GM21447 (cell line): ENCODE measurements at regions not wholly inside any gene's neighbourhood (a gene's known extent, or its start where the extent isn't known, plus 50 kb on each side); places are given as distances from the start of the nearest gene placed in this dataset.

Experiments
- ATAC-seq: cut with Tn5 transposase; IDR thresholded peaks from one replicate; pipeline ENCODE4 v1.9.1; 2021; ENCODE audit not compliant: unreplicated experiment

- ATAC-seq = no peak
These were observed 50.7 kb upstream of the SPATA12 start for GRCh38 chr3:57009802-57010201.

GRCh38 chr3:57009367-57009766, 51.1 kb upstream of the SPATA12 start:
- no peak for ATAC-seq

- no peak for ATAC-seq
These were observed 52.7 kb upstream of the SPATA12 start for GRCh38 chr3:57007521-57008460.

- no peak for ATAC-seq
These were observed 53.5 kb upstream of the SPATA12 start for GRCh38 chr3:57006949-57007419.

GRCh38 chr3:57006179-57006657, 54.2 kb upstream of the SPATA12 start:
- no peak for ATAC-seq

GRCh38 chr3:57004229-57004628, 56.2 kb upstream of the SPATA12 start:
- no peak for ATAC-seq

- ATAC-seq = no peak
These were observed 56.8 kb upstream of the SPATA12 start for GRCh38 chr3:57003676-57004075.

- ATAC-seq = no peak
These were observed 59.1 kb upstream of the SPATA12 start for GRCh38 chr3:57001356-57001755.

- ATAC-seq = no peak
These were observed 60.5 kb upstream of the SPATA12 start for GRCh38 chr3:57000012-57000411.

- no peak for ATAC-seq
These were observed 60.9 kb upstream of the SPATA12 start for GRCh38 chr3:56999547-56999946.

- no peak for ATAC-seq
These were observed 62.4 kb upstream of the SPATA12 start for GRCh38 chr3:56998076-56998529.

GRCh38 chr3:56997675-56998074, 62.8 kb upstream of the SPATA12 start:
- ATAC-seq = no peak

- no peak for ATAC-seq
These were observed 63.4 kb upstream of the SPATA12 start for GRCh38 chr3:56997041-56997440.

GRCh38 chr3:56994391-56994790, 66.1 kb upstream of the SPATA12 start:
- ATAC-seq = no peak

GRCh38 chr3:56990641-56991015, 69.8 kb upstream of the SPATA12 start:
- ATAC-seq = no peak

GRCh38 chr3:56989977-56990640, 70.4 kb upstream of the SPATA12 start:
- no peak for ATAC-seq

GRCh38 chr3:56989169-56989976, 71.1 kb upstream of the SPATA12 start:
- ATAC-seq = no peak

- ATAC-seq = no peak
These were observed 71.9 kb upstream of the SPATA12 start for GRCh38 chr3:56988458-56989168.

GRCh38 chr3:56987238-56987895, 73.1 kb upstream of the SPATA12 start:
- ATAC-seq = no peak

- no peak for ATAC-seq
These were observed 74.1 kb upstream of the SPATA12 start for GRCh38 chr3:56986347-56986746.
